ENCODE measurements at regions not wholly inside any gene's neighbourhood (a gene's known extent, or its start where the extent isn't known, plus 50 kb on each side); places are given as distances from the start of the nearest gene placed in this dataset.

- TF ChIP-seq CTCF (IDR thresholded peaks at IDR 0.05 in 2 of 3, conservative IDR thresholded peaks at IDR 0.05 in 1 of 3; ENCODE audit: control insufficient read depth in 2 of 3, extremely low read depth in 1 of 3, insufficient read depth in 1 of 3, low read depth in 3 of 3, low read length in 3 of 3) (no peak), POLR2AphosphoS5 (IDR thresholded peaks at IDR 0.05; ENCODE audit: low read length) (no peak), EZH2 (IDR thresholded peaks at IDR 0.05; ENCODE audit: borderline replicate concordance, control insufficient read depth, low read depth, low read length) (no peak), SIX5 (IDR thresholded peaks at IDR 0.05; ENCODE audit: low read depth, low read length, severe bottlenecking) (no peak), USF2 (IDR thresholded peaks at IDR 0.05; ENCODE audit: borderline replicate concordance, low read depth, low read length) (no peak), SREBF1 (IDR thresholded peaks at IDR 0.05; ENCODE audit: low read length) (no peak), ZBTB33 (IDR thresholded peaks at IDR 0.05) (no peak)
These were observed 58.8 kb upstream of the MAL start for GRCh38 chr2:94966689-94967088.

Measured in GM12878 (cell line).